T47D (cell line): ENCODE measurements at regions not wholly inside any gene's neighbourhood (a gene's known extent, or its start where the extent isn't known, plus 50 kb on each side); places are given as distances from the start of the nearest gene placed in this dataset.
"Not testable (repeated sequence)": the region's sequence is repeated elsewhere in the genome, so short reads cannot be mapped to it uniquely, and the experiment has no call there.

ENCODE experiments used
- DNase-seq, 2 experiments: peaks; one replicate each; pipeline versions ENCODE4 v3.0.0 to v3.0.0-alpha.2; 2011 to 2012; ENCODE audit warnings: low read depth in 1 of 2, low spot score in 1 of 2
- JUND ChIP-seq: IDR thresholded peaks from 2 replicates; pipeline ENCODE4 v1.6.1; 2012; ENCODE audit warnings: low read depth
- in situ Hi-C: cut with HindIII; loops from 2 replicates; pipeline ENCODE4 v1.10.0; 2016; ENCODE audit warnings: low sequenced_read_pairs, low pct_unique_long_range_greater_than_20kb

DNA sequence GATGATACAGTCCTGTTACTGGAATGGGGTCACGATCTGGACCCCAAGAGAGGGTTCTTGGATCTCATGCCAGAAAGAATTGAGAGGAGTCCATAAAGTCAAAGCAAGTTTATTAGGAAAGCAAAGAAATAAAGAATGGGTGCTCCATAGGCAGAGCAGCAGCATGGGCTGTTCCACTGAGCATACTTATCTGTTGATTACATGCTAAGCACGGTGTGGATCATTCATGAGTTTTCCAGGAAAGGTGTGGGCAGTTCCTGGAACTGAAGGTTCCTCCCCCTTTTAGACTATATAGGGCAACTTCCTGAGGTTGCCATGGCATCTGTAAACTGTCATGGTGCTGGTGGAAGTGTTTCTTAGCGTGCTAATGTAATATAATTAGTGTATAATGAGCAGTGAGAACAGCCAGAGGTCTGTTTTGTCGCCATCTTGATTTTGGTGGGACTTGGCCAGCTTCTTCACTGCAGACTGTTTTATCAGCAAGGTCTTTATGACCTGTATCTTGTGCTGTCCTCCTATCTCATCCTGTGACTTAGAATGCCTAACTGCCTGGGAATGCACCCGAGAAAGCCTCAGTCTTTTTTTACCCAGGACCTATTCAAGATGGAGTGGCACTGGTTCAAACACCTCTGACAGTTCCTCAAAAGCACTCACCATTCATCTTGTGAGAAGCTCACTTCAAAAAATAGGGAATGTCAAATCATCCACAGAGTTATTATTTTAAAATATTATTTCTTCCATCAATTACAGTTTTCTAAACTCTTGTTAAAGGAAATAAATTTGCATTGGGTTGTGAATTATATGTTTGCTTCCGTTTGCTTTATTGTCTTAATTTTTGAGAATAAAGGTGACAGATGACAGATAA, 1358.8 kb upstream of the TMEM132C start:
- TF ChIP-seq JUND, result no peak
- DNase-seq, result no peak
- in situ Hi-C loops, result no loop called here

DNA sequence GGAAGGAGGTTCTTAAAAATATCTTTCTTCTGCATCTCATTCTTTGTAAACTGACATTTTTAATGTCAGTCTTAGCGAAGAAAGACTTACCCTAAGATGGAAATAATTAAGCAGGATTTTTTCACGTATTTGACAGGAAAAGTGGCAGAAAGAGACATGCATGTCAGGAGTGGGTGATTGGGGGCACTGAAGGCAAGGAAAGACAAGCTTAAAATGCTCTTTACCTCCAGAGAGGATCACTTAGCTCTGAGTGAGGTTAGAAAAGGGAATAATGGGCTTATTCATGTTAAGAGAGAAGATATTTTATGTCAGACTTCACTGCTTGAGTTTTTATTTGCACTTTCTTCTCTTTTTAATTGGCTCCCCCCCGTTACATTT, 1358.2 kb upstream of the TMEM132C start:
- in situ Hi-C loops, result no loop called here
- TF ChIP-seq JUND, result no peak
- DNase-seq, result no peak

DNA sequence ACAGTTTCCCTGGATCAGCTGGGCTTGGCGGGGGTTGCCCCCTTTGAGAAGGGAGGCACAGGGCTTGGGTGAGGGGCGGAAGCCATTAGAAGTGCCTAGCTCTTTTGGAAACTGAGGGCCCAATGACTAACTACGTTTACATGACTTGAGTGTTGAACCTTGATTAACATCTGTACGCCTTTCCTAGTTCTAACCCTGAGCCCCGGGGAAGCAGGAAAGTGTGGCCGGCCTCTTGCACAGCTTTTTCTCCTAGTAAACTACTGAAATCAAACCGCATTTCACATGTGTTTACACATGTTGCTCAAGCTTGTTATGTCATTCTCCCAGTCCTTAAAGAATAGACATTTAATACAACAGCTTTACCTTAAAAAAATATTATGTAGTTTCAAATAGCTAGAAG, 1356.4 kb upstream of the TMEM132C start:
- no peak for DNase-seq
- no peak for TF ChIP-seq JUND
- in situ Hi-C loops, result no loop called here

DNA sequence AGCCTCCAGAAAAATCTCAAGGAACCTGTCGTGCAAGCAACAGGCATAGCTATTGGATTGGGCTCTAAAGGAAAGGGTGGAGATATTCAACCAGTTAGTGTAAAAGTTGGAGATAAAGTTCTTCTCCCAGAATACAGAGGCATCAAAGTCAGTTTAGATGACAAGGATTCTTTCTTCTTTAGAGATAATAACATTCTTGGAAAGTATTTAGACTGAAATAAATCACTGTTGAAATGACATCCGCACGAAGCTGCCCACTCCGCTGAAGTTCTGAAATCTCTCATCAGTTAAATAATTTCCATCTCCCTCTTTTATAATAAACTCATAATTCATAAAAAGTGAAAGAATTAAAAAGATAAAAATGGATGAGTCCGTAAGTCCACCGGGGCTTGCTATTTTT, 1354.9 kb upstream of the TMEM132C start:
- in situ Hi-C loops, result no loop called here
- TF ChIP-seq JUND, result no peak
- DNase-seq, result no peak

- TF ChIP-seq JUND, result no peak
- DNase-seq, result no peak
- in situ Hi-C loops, result no loop called here
Measured at GRCh38 chr12:126914170-126914793, 1352.7 kb upstream of the TMEM132C start.

GRCh38 chr12:126915309-126915708, 1351.7 kb upstream of the TMEM132C start:
- DNase-seq, result no peak
- in situ Hi-C loops, result no loop called here
- no peak for TF ChIP-seq JUND

- in situ Hi-C loops, result no loop called here
- peak in 1 of 2 experiments; percentile 43 for DNase-seq
- TF ChIP-seq JUND, result no peak
Measured at GRCh38 chr12:126926023-126926594, 1340.9 kb upstream of the TMEM132C start.

DNA sequence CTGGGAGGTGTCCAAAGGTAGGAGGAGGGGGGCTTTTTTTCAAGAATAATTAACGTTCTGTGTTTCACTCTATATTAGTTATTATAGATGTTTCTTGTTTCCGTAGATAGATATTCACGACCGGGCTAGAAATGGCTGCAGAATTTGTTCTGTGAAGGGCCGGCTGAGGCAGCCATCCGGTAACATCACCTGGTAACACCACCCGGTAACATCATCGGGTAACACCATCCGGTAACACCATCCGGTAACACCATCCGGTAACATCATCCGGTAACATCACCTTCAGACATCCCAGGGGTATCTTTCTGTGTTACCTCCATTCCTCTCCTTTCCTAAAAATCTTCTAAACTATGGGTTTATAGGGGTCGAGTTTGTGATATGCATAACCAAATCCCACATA, 1336.7 kb upstream of the TMEM132C start:
- in situ Hi-C loops, result no loop called here
- TF ChIP-seq JUND, result no peak
- peak in 1 of 2 experiments; percentile 32 for DNase-seq

- no peak for DNase-seq
- TF ChIP-seq JUND, result no peak
- in situ Hi-C loops, result no loop called here
Measured at GRCh38 chr12:126932156-126932555, 1334.8 kb upstream of the TMEM132C start.

DNA sequence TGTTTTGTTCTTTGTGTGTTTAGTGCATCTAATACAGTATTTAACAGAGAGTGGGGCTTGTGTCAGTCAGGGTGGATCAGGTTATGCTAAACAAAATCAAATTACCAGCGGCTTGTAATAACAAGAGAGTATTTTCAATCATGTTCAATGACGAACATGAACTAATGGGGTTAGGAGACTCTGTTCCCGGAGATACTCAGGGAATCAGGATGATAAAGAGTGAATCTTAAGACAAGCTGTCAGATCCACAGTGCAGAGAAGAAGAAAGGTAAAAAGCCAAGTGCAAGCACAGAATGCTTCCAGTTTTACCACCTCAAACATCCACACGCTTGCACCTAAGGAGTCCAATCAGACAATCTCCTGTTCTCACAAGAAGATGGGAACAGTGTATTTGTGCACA, 1331.5 kb upstream of the TMEM132C start:
- in situ Hi-C loops, result no loop called here
- TF ChIP-seq JUND, result no peak
- DNase-seq, result no peak

DNA sequence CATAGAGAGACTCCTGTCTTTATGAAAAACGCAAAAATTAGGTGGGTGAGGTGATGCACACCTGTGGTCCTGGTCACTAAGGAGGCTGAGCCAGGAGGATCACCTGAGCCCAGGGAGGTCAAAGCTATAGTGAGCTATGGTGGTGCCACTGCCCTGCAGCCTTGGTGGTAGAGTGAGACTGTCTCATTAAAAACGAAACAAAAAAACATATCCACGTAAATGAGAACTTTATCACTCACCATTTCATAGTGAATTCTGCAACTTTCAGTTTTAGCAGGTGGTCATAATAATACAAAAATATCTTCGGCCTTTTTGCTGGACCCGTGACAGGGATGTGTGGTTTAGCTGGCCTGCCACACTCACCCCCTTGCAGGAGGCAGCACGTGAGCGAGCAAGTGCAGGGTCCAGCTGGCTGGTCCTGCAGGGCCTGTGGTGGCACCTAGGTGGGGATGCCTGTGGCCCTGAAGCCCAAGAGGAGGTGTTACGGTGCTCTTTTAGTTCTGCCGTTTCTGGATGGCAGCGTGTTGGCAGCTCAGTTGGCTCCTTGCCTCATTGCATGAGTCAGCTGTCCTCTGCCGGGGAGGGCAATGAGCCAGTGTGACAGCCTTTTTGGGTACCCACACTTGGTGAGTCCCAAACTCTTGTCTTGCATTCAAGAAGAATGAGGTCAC, 1330.7 kb upstream of the TMEM132C start:
- in situ Hi-C loops, result no loop called here
- DNase-seq, result peak in 1 of 2 experiments; percentile 67
- TF ChIP-seq JUND, result no peak

- no peak for DNase-seq
- no peak for TF ChIP-seq JUND
- in situ Hi-C loops, result no loop called here
Measured at GRCh38 chr12:126937431-126937830, 1329.5 kb upstream of the TMEM132C start.

DNA sequence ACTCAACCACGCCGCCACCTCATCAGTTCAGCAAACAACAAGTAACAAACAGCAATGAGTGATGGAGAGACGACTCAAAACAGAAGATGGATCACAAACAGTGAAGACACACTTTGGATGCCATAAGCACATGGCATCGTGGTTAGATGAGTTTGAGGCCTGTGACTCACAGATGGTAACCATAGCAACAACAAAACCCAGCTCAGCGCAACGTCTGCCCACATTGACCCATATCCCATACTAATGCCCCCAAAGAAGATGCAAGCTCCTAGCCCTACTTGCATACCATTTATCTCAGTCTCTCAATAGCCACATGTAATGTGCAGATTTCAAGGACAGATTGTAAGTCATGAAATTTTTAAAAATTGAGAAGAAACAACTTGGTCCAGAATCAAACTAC, 1322.3 kb upstream of the TMEM132C start:
- no peak for DNase-seq
- TF ChIP-seq JUND, result no peak
- in situ Hi-C loops, result no loop called here

DNA sequence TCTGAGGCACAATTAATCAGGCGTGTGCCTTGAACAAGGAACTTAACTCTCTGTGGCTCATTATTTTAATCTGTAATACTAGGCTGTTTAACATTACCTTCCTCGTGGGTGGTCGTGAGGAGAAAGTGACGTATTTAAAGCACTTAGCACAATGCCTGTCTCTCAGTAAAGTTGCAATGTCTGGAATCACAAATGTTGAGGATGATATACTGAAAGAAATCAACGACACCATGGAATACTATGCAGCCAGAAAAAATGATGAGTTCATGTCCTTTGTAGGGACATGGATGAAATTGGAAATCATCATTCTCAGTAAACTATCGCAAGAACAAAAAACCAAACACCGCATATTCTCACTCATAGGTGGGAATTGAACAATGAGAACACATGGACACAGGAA, 1320.0 kb upstream of the TMEM132C start:
- DNase-seq, in situ Hi-C loops: not testable (repeated sequence)
